ENCODE measurements at regions not wholly inside any gene's neighbourhood (a gene's known extent, or its start where the extent isn't known, plus 50 kb on each side); places are given as distances from the start of the nearest gene placed in this dataset.

GRCh38 chr7:52980129-52980528, 55.3 kb upstream of the POM121L12 start:
- H3K36me3 ChIP-seq (ENCODE audit: control insufficient read depth, insufficient read depth, low read length), result no peaks in the 10 kb centered on the region
- H3K27me3 ChIP-seq (ENCODE audit: control insufficient read depth, insufficient read depth, low read length), result no peaks in the 10 kb centered on the region
- no peaks in the 10 kb centered on the region for H3K9me3 ChIP-seq (ENCODE audit: control insufficient read depth, insufficient read depth, low read length)
- no peaks in the 10 kb centered on the region for H3K4me1 ChIP-seq (ENCODE audit: control insufficient read depth, insufficient read depth, low read length)
- no peak overlapping the region for H3K4me3 ChIP-seq (ENCODE audit: low read length)
- H3K27ac ChIP-seq (ENCODE audit: low read length), result no peak overlapping the region
- DNase-seq (ENCODE audit: low read depth, low spot score), result no peak

GRCh38 chr7:52973126-52973525, 62.3 kb upstream of the POM121L12 start:
- no peaks in the 10 kb centered on the region for H3K4me1 ChIP-seq (ENCODE audit: control insufficient read depth, insufficient read depth, low read length)
- H3K4me3 ChIP-seq (ENCODE audit: low read length), result no peak overlapping the region
- H3K27me3 ChIP-seq (ENCODE audit: control insufficient read depth, insufficient read depth, low read length), result no peaks in the 10 kb centered on the region
- no peaks in the 10 kb centered on the region for H3K9me3 ChIP-seq (ENCODE audit: control insufficient read depth, insufficient read depth, low read length)
- no peak for DNase-seq (ENCODE audit: low read depth, low spot score)
- H3K36me3 ChIP-seq (ENCODE audit: control insufficient read depth, insufficient read depth, low read length), result no peaks in the 10 kb centered on the region
- no peak overlapping the region for H3K27ac ChIP-seq (ENCODE audit: low read length)

- WGBS (ENCODE audit: insufficient coverage, insufficient read length), result no CpG with 5 or more reads among the region's 7 CpGs
- no peak for DNase-seq (ENCODE audit: low read depth, low spot score)
- H3K36me3 ChIP-seq (ENCODE audit: control insufficient read depth, insufficient read depth, low read length), result no peaks in the 10 kb centered on the region
- H3K4me1 ChIP-seq (ENCODE audit: control insufficient read depth, insufficient read depth, low read length), result no peaks in the 10 kb centered on the region
- no peak overlapping the region for H3K4me3 ChIP-seq (ENCODE audit: low read length)
- H3K9me3 ChIP-seq (ENCODE audit: control insufficient read depth, insufficient read depth, low read length), result no peaks in the 10 kb centered on the region
- no peaks in the 10 kb centered on the region; the same call in 1 of the 2 replicates for H3K27me3 ChIP-seq (ENCODE audit: control insufficient read depth, insufficient read depth, low read length)
- H3K27ac ChIP-seq (ENCODE audit: low read length), result no peak overlapping the region
Measured at GRCh38 chr7:52962402-52963076, 72.9 kb upstream of the POM121L12 start.

- no peaks in the 10 kb centered on the region for H3K9me3 ChIP-seq (ENCODE audit: control insufficient read depth, insufficient read depth, low read length)
- H3K36me3 ChIP-seq (ENCODE audit: control insufficient read depth, insufficient read depth, low read length), result no peaks in the 10 kb centered on the region
- no CpG with 5 or more reads among the region's 1 CpG for WGBS (ENCODE audit: insufficient coverage, insufficient read length)
- H3K27ac ChIP-seq (ENCODE audit: low read length), result no peak overlapping the region
- no peak for DNase-seq (ENCODE audit: low read depth, low spot score)
- H3K4me3 ChIP-seq (ENCODE audit: low read length), result no peak overlapping the region
- H3K4me1 ChIP-seq (ENCODE audit: control insufficient read depth, insufficient read depth, low read length), result no peaks in the 10 kb centered on the region
- no peaks in the 10 kb centered on the region; the same call in 1 of the 2 replicates for H3K27me3 ChIP-seq (ENCODE audit: control insufficient read depth, insufficient read depth, low read length)
Measured at GRCh38 chr7:52961084-52961483, 74.3 kb upstream of the POM121L12 start.

- no CpG with 5 or more reads among the region's 4 CpGs for WGBS (ENCODE audit: insufficient coverage, insufficient read length)
Measured at GRCh38 chr7:52959878-52960660, 75.4 kb upstream of the POM121L12 start.

GRCh38 chr7:52959336-52959735, 76.1 kb upstream of the POM121L12 start:
- no CpG with 5 or more reads among the region's 1 CpG for WGBS (ENCODE audit: insufficient coverage, insufficient read length)
- no peaks in the 10 kb centered on the region for H3K27me3 ChIP-seq (ENCODE audit: control insufficient read depth, insufficient read depth, low read length)
- no peak overlapping the region for H3K4me3 ChIP-seq (ENCODE audit: low read length)
- no peaks in the 10 kb centered on the region for H3K9me3 ChIP-seq (ENCODE audit: control insufficient read depth, insufficient read depth, low read length)
- H3K36me3 ChIP-seq (ENCODE audit: control insufficient read depth, insufficient read depth, low read length), result no peaks in the 10 kb centered on the region
- no peak overlapping the region for H3K27ac ChIP-seq (ENCODE audit: low read length)
- no peaks in the 10 kb centered on the region for H3K4me1 ChIP-seq (ENCODE audit: control insufficient read depth, insufficient read depth, low read length)
- no peak for DNase-seq (ENCODE audit: low read depth, low spot score)

More at GRCh38 chr7:52959878-52960660, 75.4 kb upstream of the POM121L12 start:
- H3K27me3 ChIP-seq (ENCODE audit: control insufficient read depth, insufficient read depth, low read length), result no peaks in the 10 kb centered on the region; the same call in 1 of the 2 replicates
- no peak overlapping the region for H3K27ac ChIP-seq (ENCODE audit: low read length)
- H3K4me3 ChIP-seq (ENCODE audit: low read length), result no peak overlapping the region
- DNase-seq (ENCODE audit: low read depth, low spot score), result no peak
- no peaks in the 10 kb centered on the region for H3K36me3 ChIP-seq (ENCODE audit: control insufficient read depth, insufficient read depth, low read length)
- H3K9me3 ChIP-seq (ENCODE audit: control insufficient read depth, insufficient read depth, low read length), result no peaks in the 10 kb centered on the region
- H3K4me1 ChIP-seq (ENCODE audit: control insufficient read depth, insufficient read depth, low read length), result no peaks in the 10 kb centered on the region

GRCh38 chr7:52958621-52959140, 76.8 kb upstream of the POM121L12 start:
- H3K27ac ChIP-seq (ENCODE audit: low read length), result no peak overlapping the region
- no peaks in the 10 kb centered on the region for H3K36me3 ChIP-seq (ENCODE audit: control insufficient read depth, insufficient read depth, low read length)
- no CpG with 5 or more reads among the region's 4 CpGs for WGBS (ENCODE audit: insufficient coverage, insufficient read length)

GRCh38 chr7:52956379-52956915, 79.0 kb upstream of the POM121L12 start:
- Histone ChIP-seq H3K4me1 (ENCODE audit: control insufficient read depth, insufficient read depth, low read length) (no peaks in the 10 kb centered on the region), H3K9me3 (ENCODE audit: control insufficient read depth, insufficient read depth, low read length) (no peaks in the 10 kb centered on the region), H3K27me3 (ENCODE audit: control insufficient read depth, insufficient read depth, low read length) (no peaks in the 10 kb centered on the region), H3K36me3 (ENCODE audit: control insufficient read depth, insufficient read depth, low read length) (no peaks in the 10 kb centered on the region), H3K27ac (ENCODE audit: low read length) (no peak overlapping the region), H3K4me3 (ENCODE audit: low read length) (no peak overlapping the region)
- WGBS (ENCODE audit: insufficient coverage, insufficient read length), result no CpG with 5 or more reads among the region's 10 CpGs
- DNase-seq (ENCODE audit: low read depth, low spot score), result no peak

More at GRCh38 chr7:52958621-52959140, 76.8 kb upstream of the POM121L12 start:
- no peak overlapping the region for H3K4me3 ChIP-seq (ENCODE audit: low read length)
- H3K27me3 ChIP-seq (ENCODE audit: control insufficient read depth, insufficient read depth, low read length), result no peaks in the 10 kb centered on the region
- H3K4me1 ChIP-seq (ENCODE audit: control insufficient read depth, insufficient read depth, low read length), result no peaks in the 10 kb centered on the region
- H3K9me3 ChIP-seq (ENCODE audit: control insufficient read depth, insufficient read depth, low read length), result no peaks in the 10 kb centered on the region
- no peak for DNase-seq (ENCODE audit: low read depth, low spot score)

- Histone ChIP-seq H3K36me3 (ENCODE audit: control insufficient read depth, insufficient read depth, low read length) (no peaks in the 10 kb centered on the region), H3K4me3 (ENCODE audit: low read length) (no peak overlapping the region), H3K27me3 (ENCODE audit: control insufficient read depth, insufficient read depth, low read length) (no peaks in the 10 kb centered on the region), H3K9me3 (ENCODE audit: control insufficient read depth, insufficient read depth, low read length) (no peaks in the 10 kb centered on the region), H3K27ac (ENCODE audit: low read length) (no peak overlapping the region), H3K4me1 (ENCODE audit: control insufficient read depth, insufficient read depth, low read length) (no peaks in the 10 kb centered on the region)
- no CpG with 5 or more reads among the region's 2 CpGs for WGBS (ENCODE audit: insufficient coverage, insufficient read length)
- no peak for DNase-seq (ENCODE audit: low read depth, low spot score)
Measured at GRCh38 chr7:52955522-52955921, 79.9 kb upstream of the POM121L12 start.

GRCh38 chr7:52944921-52945320, 90.5 kb upstream of the POM121L12 start:
- no CpG with 5 or more reads among the region's 2 CpGs for WGBS (ENCODE audit: insufficient coverage, insufficient read length)
- no peak for DNase-seq (ENCODE audit: low read depth, low spot score)
- Histone ChIP-seq H3K4me1 (ENCODE audit: control insufficient read depth, insufficient read depth, low read length) (no peaks in the 10 kb centered on the region), H3K36me3 (ENCODE audit: control insufficient read depth, insufficient read depth, low read length) (no peaks in the 10 kb centered on the region), H3K27ac (ENCODE audit: low read length) (no peak overlapping the region), H3K9me3 (ENCODE audit: control insufficient read depth, insufficient read depth, low read length) (no peaks in the 10 kb centered on the region), H3K27me3 (ENCODE audit: control insufficient read depth, insufficient read depth, low read length) (no peaks in the 10 kb centered on the region), H3K4me3 (ENCODE audit: low read length) (no peak overlapping the region)

Measured in iPS DF 6.9 (cell line).